Fibroblast of peridontal ligament (primary cell): ENCODE measurements at regions not wholly inside any gene's neighbourhood (a gene's known extent, or its start where the extent isn't known, plus 50 kb on each side); places are given as distances from the start of the nearest gene placed in this dataset.

Experiments used
- DNase-seq: peaks from one replicate; pipeline ENCODE4 v3.0.0-alpha.2; 2010; ENCODE audit errors: extremely low read depth

- DNase-seq = no peak
Observed at GRCh38 chr3:74507691-74508090, 106.8 kb downstream of the CNTN3 start.

GRCh38 chr3:74506246-74506645, 108.2 kb downstream of the CNTN3 start:
- no peak for DNase-seq

GRCh38 chr3:74501007-74501406, 113.5 kb downstream of the CNTN3 start:
- no peak for DNase-seq

- DNase-seq = peak; percentile 5
Observed at GRCh38 chr3:74500257-74500656, 114.2 kb downstream of the CNTN3 start.

- no peak for DNase-seq
Observed at GRCh38 chr3:74491874-74492273, 122.6 kb downstream of the CNTN3 start.

- DNase-seq = no peak
Observed at GRCh38 chr3:74489050-74489792, 125.2 kb downstream of the CNTN3 start.

GRCh38 chr3:74479915-74480314, 134.5 kb downstream of the CNTN3 start:
- no peak for DNase-seq

- no peak for DNase-seq
Observed at GRCh38 chr3:74470313-74470712, 144.1 kb downstream of the CNTN3 start.

GRCh38 chr3:74469713-74470112, 144.7 kb downstream of the CNTN3 start:
- DNase-seq = no peak

GRCh38 chr3:74469151-74469550, 145.3 kb downstream of the CNTN3 start:
- DNase-seq = peak; percentile 2

- DNase-seq = peak; percentile 1
Observed at GRCh38 chr3:74465715-74466410, 148.6 kb downstream of the CNTN3 start.

- DNase-seq = no peak
Observed at GRCh38 chr3:74463515-74463914, 150.9 kb downstream of the CNTN3 start.

- DNase-seq = no peak
Observed at GRCh38 chr3:74456166-74456565, 158.3 kb downstream of the CNTN3 start.

- no peak for DNase-seq
Observed at GRCh38 chr3:74447221-74447620, 167.2 kb downstream of the CNTN3 start.

- no peak for DNase-seq
Observed at GRCh38 chr3:74445541-74445940, 168.9 kb downstream of the CNTN3 start.

GRCh38 chr3:74443102-74443501, 171.4 kb downstream of the CNTN3 start:
- no peak for DNase-seq

- DNase-seq = no peak
Observed at GRCh38 chr3:74442683-74443082, 171.8 kb downstream of the CNTN3 start.

- DNase-seq = no peak
Observed at GRCh38 chr3:74442068-74442467, 172.4 kb downstream of the CNTN3 start.

GRCh38 chr3:74436184-74436583, 178.3 kb downstream of the CNTN3 start:
- no peak for DNase-seq

- no peak for DNase-seq
Observed at GRCh38 chr3:74435631-74436030, 178.8 kb downstream of the CNTN3 start.

- DNase-seq = no peak
Observed at GRCh38 chr3:74434406-74434805, 180.1 kb downstream of the CNTN3 start.

- DNase-seq = peak; percentile 18
Observed at GRCh38 chr3:74426571-74426970, 187.9 kb downstream of the CNTN3 start.

- DNase-seq = no peak
Observed at GRCh38 chr3:74423867-74424266, 190.6 kb downstream of the CNTN3 start.
